Common myeloid progenitor, CD34-positive (primary cell): ENCODE measurements at regions not wholly inside any gene's neighbourhood (a gene's known extent, or its start where the extent isn't known, plus 50 kb on each side); places are given as distances from the start of the nearest gene placed in this dataset.

ENCODE experiments used
- CTCF ChIA-PET: fragments of 350-600 bp; sonication (Branson Sonifier 250); formaldehyde crosslinking; loops from one replicate; lab custom pipeline; 2021; ENCODE audit warnings: antibody characterized with exemption; lab: Charles Lee
- POLR2A ChIA-PET: fragments of 350-600 bp; sonication (Branson Sonifier 250); formaldehyde crosslinking; loops from one replicate; lab custom pipeline; 2021; ENCODE audit warnings: antibody characterized with exemption; lab: Charles Lee
- DNase-seq, 3 donors: peaks; one replicate each; pipeline versions ENCODE4 v3.0.0 to v3.0.0-alpha.2; 2013
- H3K27ac ChIP-seq, 2 experiments: 1 replicate in 1 of 2; 2 replicates in 1 of 2; pipeline ENCODE4 v1.7.0; 2013; ENCODE audit warnings: inconsistent platforms in 2 of 2, low read length in 2 of 2, mild to moderate bottlenecking in 2 of 2, low read depth in 1 of 2, moderate library complexity in 1 of 2; ENCODE audit not compliant: severe bottlenecking in 2 of 2, insufficient read depth in 1 of 2, poor library complexity in 1 of 2
- H3K27me3 ChIP-seq, 5 experiments: replicated peaks in 2 of 5; 1 replicate in 3 of 5; 2 replicates in 2 of 5; pipeline versions ENCODE4 v1.6.1 to v1.7.0; 2013; ENCODE audit warnings: low read length in 4 of 5, mild to moderate bottlenecking in 2 of 5, moderate library complexity in 2 of 5, inconsistent platforms in 1 of 5; ENCODE audit not compliant: insufficient read depth in 5 of 5, control insufficient read depth in 4 of 5
- H3K36me3 ChIP-seq, 4 experiments: 1 replicate in 2 of 4; 2 replicates in 2 of 4; pipeline versions ENCODE4 v1.6.1 to v1.7.0; 2013; ENCODE audit warnings: low read length in 3 of 4, control low read depth in 1 of 4, mild to moderate bottlenecking in 1 of 4; ENCODE audit not compliant: control insufficient read depth in 4 of 4, insufficient read depth in 4 of 4
- H3K4me1 ChIP-seq, 4 experiments: 1 replicate in 3 of 4; 2 replicates in 1 of 4; pipeline versions ENCODE4 v1.6.1 to v1.7.1; 2013; ENCODE audit warnings: low read length in 3 of 4, mild to moderate bottlenecking in 3 of 4, control low read depth in 1 of 4, inconsistent platforms in 1 of 4, moderate library complexity in 1 of 4; ENCODE audit not compliant: control insufficient read depth in 4 of 4, insufficient read depth in 4 of 4; ENCODE audit errors: control extremely low read depth in 1 of 4
- H3K4me3 ChIP-seq, 7 experiments: 1 replicate in 4 of 7; 2 replicates in 3 of 7; pipeline versions ENCODE4 v1.5.1 to v1.7.0; 2013; ENCODE audit warnings: mild to moderate bottlenecking in 7 of 7, low read length in 6 of 7, moderate library complexity in 6 of 7, inconsistent platforms in 2 of 7, low read depth in 2 of 7, control low read depth in 1 of 7; ENCODE audit not compliant: insufficient read depth in 4 of 7, control insufficient read depth in 1 of 7; ENCODE audit errors: extremely low read depth in 1 of 7
- H3K9me3 ChIP-seq, 5 experiments: 1 replicate in 4 of 5; 2 replicates in 1 of 5; pipeline versions ENCODE4 v1.6.1 to v1.7.1; 2013; ENCODE audit warnings: low read length in 4 of 5, mild to moderate bottlenecking in 2 of 5, inconsistent platforms in 1 of 5, low read depth in 1 of 5, moderate library complexity in 1 of 5; ENCODE audit not compliant: control insufficient read depth in 4 of 5, insufficient read depth in 2 of 5; ENCODE audit errors: control extremely low read depth in 1 of 5
- WGBS: methylation state at CpG from one replicate; pipeline ENCODE4 v1.1.5; 2013; ENCODE audit not compliant: insufficient coverage; 5-methylcytosine and 5-hydroxymethylcytosine counted together

DNA sequence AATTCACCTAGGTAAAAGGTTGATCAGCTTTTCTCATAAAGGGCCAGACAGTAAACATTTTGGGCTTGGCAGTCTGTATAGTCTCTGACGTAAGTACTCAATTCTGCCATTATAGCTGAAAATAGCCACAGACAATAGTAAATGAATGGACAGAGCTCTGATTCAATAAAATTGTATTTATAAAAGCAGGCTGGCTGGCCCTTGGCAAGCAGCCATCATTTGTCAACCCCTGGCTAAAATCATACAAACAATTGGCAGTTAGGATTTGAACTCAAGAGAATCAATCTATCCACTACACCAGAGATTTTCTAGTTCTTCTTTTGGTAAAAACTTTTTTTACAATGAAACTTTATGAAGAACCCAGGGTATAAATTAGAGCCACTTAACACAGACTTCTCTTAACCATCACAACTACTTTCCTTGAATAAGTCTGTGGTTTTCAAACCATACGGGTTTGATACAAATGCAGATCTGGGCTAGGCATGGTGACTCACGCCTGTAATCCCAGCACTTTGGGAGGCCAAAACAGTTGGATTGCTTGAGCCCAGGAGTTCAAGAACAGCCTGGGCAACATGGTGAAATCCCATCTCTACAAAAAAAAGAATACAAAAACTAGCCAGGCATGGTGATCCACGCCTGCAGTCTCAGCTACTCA lies 124.5 kb downstream of the SLC16A9 start:
- H3K27ac ChIP-seq = no peak overlapping the region
- no peaks in the 10 kb centered on the region for H3K27me3 ChIP-seq
- no peaks in the 10 kb centered on the region for H3K9me3 ChIP-seq
- ChIA-PET CTCF (no interaction called here), POLR2A (no interaction called here)
- H3K4me1 ChIP-seq = no peaks in the 10 kb centered on the region
- no peak for DNase-seq
- WGBS = 92% methylated on average over 2 of the region's 4 CpGs
- no peaks in the 10 kb centered on the region for H3K36me3 ChIP-seq
- no peak overlapping the region for H3K4me3 ChIP-seq

DNA sequence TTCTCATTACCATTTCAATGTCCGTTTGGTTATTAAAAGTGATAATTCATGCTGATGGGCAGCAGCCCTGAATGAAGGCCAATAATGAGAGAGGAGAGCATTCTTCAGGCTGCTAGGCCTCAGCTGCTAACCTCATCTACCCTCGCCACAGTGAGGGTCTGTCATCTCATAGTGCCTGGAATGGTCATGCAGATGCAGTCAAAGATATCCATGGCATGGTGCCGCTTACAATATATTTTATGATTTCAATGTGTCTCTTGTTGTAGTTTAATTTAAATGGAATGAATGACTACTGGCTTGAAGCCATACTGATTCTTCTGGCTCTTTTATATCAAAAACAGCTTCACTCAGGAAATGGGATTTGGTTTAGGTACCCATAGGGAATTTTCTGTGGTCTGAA lies 126.9 kb downstream of the SLC16A9 start:
- ChIA-PET POLR2A (interaction anchor here (0.6 kb wide), 1 partner anchor 594 kb away, joined by 3 read pairs; no protein-coding TSS in a partner anchor), CTCF (no interaction called here)
- H3K36me3 ChIP-seq = no peaks in the 10 kb centered on the region
- DNase-seq = no peak
- H3K4me3 ChIP-seq = no peak overlapping the region
- no CpG with 5 or more reads among the region's 3 CpGs for WGBS
- H3K4me1 ChIP-seq = no peaks in the 10 kb centered on the region
- H3K27ac ChIP-seq = no peak overlapping the region
- H3K27me3 ChIP-seq = no peaks in the 10 kb centered on the region
- H3K9me3 ChIP-seq = no peaks in the 10 kb centered on the region

DNA sequence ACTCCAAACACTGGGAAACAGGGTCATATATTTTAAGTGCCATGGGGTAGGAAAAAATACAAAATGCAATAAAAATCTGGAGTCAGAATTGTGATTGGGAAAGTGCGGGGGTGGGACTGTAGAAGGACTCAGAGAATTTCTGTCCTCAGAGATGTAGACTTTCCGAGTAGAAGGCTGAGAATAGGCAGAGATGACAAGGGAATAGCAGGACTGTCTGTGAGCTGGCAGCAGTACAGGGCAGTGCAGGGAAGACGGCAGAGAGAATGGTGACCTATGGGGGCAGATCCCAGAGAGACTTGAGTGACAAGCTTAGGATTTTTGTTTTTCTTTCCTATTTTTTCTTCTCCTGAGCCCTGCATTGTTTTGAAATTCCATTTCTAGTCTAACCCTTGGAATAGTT lies 127.6 kb downstream of the SLC16A9 start:
- POLR2A ChIA-PET = no interaction called here
- whole genome bisulfite sequencing = 91% methylated on average over 3 of the region's 3 CpGs
- Histone ChIP-seq H3K4me1 (no peaks in the 10 kb centered on the region), H3K36me3 (no peaks in the 10 kb centered on the region), H3K9me3 (no peaks in the 10 kb centered on the region), H3K4me3 (no peak overlapping the region), H3K27me3 (no peaks in the 10 kb centered on the region), H3K27ac (no peak overlapping the region)
- DNase-seq = no peak
- CTCF ChIA-PET = no interaction called here

DNA sequence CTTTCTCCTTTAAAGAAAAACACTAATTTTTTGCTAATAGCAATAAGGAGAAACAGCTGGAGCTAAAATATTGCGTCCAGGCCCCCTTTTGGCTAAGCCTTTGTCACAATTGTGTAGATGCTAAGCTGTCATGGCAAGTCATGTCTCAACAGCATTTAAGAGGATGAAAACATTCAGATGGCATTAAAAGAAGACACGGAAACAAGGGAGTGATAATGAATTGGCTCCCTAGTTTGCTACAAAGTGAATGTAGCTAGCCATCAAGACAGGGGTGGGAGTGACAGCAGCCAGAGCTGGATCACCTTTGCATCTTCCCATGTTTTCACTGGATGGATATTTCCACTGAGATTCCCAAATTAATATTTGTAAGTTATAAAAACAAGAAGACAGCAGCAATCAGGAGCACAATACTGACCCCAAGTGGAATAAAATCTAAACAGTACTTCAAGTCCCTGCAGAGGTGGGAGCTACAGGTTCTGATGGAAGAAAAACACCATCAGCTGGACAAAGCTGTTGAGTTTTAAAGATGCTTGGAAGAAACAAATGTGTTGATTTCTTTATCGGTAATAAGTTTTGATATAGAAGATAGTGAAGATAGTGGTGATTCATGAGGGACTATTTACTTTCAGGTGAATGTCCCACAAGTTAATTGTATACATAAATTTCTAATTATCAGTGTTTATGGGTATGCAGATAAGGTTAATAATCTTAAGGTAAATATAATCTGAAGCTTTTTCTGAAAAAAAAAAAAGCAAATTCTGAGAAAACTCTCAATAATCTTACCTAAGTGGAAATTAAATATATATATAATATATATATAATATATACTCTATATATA lies 129.4 kb downstream of the SLC16A9 start:
- DNase-seq = peak in 2 of 3 donors; percentile 38 to 44
- POLR2A ChIA-PET = no interaction called here
- H3K27me3 ChIP-seq = no peaks in the 10 kb centered on the region
- WGBS = 50% methylated on average over 2 of the region's 3 CpGs
- no peaks in the 10 kb centered on the region for H3K36me3 ChIP-seq
- CTCF ChIA-PET = interaction anchor here (0.8 to 1.8 kb wide), 8 partner anchors 10 to 353 kb away, joined by 3 to 7 read pairs (median 4); no protein-coding TSS in a partner anchor
- no peak overlapping the region for H3K27ac ChIP-seq
- no peaks in the 10 kb centered on the region for H3K4me1 ChIP-seq
- H3K4me3 ChIP-seq = no peak overlapping the region
- H3K9me3 ChIP-seq = no peaks in the 10 kb centered on the region

DNA sequence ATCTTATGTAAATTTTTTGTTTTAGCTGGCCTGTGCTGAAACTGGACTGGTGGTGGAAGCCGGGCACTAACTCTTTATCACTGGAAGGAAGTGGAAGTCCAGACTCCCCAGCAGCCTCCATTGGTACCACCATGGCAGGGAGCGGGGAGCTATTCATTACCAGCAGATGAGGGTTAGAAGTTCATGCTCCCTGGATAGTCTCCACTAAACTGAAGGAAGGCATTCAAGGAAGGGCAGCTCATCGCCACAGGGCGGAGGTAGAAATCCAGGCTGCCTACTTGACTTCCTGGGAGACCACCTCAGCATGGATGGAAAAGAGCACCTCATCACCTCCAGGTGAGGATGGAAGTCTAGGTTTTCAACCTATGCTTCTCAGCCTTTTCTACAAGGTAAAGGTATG lies 130.9 kb downstream of the SLC16A9 start:
- 100% methylated on average over 4 of the region's 4 CpGs for WGBS
- H3K27me3 ChIP-seq = no peaks in the 10 kb centered on the region
- CTCF ChIA-PET = interaction anchor here (0.8 to 1.5 kb wide), 2 partner anchors 9 to 359 kb away, joined by 3 to 5 read pairs; no protein-coding TSS in a partner anchor

DNA sequence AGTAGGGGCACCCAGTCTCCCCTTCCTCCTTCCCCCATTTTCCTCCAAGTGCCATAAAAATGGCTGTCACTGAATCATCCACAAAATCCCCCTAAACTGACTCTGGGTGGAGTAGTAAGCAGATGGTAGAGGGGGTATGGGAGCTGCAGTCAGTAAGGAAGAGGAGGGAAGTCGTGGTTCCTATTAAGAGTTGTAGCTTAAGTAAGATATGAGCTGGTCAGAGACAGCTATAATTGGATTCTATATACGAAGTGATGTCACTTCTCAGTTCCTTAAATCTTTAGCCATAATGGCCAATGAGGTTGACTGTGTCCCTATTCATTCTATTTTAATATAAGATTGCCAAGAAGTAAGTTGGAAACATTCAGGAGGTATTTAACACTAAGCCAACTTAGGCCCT lies 131.7 kb downstream of the SLC16A9 start:
- 75% methylated on average over 1 of the region's 2 CpGs for WGBS
- no peaks in the 10 kb centered on the region for H3K27me3 ChIP-seq
- no peaks in the 10 kb centered on the region for H3K4me1 ChIP-seq
- peak in 2 of 3 donors; percentile 15 to 26 for DNase-seq
- no peaks in the 10 kb centered on the region for H3K9me3 ChIP-seq
- CTCF ChIA-PET = interaction anchor here (1.5 kb wide), 1 partner anchor 10 kb away, joined by 5 read pairs; no protein-coding TSS in a partner anchor
- no peak overlapping the region for H3K4me3 ChIP-seq
- H3K36me3 ChIP-seq = no peaks in the 10 kb centered on the region
- POLR2A ChIA-PET = no interaction called here
- no peak overlapping the region for H3K27ac ChIP-seq

More for the DNA sequence above, 130.9 kb downstream of the SLC16A9 start:
- no peak overlapping the region for H3K27ac ChIP-seq
- POLR2A ChIA-PET = no interaction called here
- DNase-seq = no peak
- no peaks in the 10 kb centered on the region for H3K9me3 ChIP-seq
- H3K36me3 ChIP-seq = no peaks in the 10 kb centered on the region
- H3K4me3 ChIP-seq = no peak overlapping the region
- no peaks in the 10 kb centered on the region for H3K4me1 ChIP-seq

DNA sequence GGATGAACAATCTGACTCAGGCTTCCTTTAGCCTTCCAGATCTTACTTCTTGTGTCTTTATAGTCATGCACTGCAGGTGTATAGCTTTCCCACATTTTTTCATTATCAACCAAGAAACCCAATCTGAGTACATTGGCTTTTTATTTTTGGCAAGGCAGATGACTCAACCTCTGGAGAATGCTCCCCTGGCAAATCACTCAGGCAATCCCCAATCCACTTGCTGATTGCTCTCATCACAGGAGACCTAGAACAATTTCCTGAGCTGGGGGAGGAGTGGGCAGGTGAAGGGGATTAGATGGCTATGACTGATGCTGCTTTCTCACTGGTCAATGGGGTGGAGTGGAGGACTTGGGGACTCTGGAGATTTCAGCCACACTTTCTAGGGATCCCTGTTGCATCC lies 134.4 kb downstream of the SLC16A9 start:
- Histone ChIP-seq H3K4me3 (no peak overlapping the region), H3K9me3 (no peaks in the 10 kb centered on the region)
- CTCF ChIA-PET = no interaction called here

More for the DNA sequence above, 134.4 kb downstream of the SLC16A9 start:
- Histone ChIP-seq H3K27me3 (peaks cover 0 to 2% (median 0%) of the 10 kb centered on the region in 5 experiments), H3K27ac (no peak overlapping the region), H3K36me3 (no peaks in the 10 kb centered on the region), H3K4me1 (no peaks in the 10 kb centered on the region)
- no peak for DNase-seq
- POLR2A ChIA-PET = no interaction called here
